ENCODE measurements at regions not wholly inside any gene's neighbourhood (a gene's known extent, or its start where the extent isn't known, plus 50 kb on each side); places are given as distances from the start of the nearest gene placed in this dataset.

DNA sequence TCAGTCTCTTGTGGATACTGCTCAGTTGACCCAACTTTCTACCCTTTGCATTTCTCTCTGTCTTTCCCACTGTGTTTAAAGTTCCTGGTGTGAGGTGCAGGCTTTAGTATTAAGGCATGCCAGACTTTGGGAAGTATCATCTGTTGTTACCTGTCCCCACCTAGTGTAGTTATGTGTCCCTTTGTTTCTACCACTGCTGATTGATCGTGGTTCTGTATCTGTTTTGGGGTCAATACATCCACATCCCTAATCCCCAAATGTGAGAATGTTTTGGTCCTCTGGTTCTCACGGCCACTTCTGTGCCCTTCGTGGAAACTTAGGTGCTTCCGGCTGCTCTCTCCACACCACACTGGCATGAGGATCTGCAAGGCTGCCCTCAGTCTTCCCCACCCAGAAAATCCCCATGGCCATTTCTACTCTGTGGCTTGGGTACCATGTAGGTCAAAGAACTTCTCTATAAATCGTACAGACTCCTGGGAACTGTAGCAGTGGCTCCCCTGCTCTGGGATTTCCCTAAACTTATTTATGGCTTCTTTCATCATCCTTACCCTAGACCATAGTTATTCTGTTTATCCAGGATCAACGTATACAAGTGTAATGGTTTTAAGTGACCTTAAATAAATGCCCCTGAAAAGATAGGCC is 443.2 kb downstream of the XYLT1 start:
- Histone ChIP-seq H3K27me3 (peaks cover 0 to 10% of the 10 kb centered on the region in 2 donors), H3K4me1 (no peaks in the 10 kb centered on the region), H3K36me3 (no peaks in the 10 kb centered on the region), H3K4me3 (no peak overlapping the region), H3K27ac (no peak overlapping the region), H3K9me3 (peaks cover 0 to 7% of the 10 kb centered on the region in 2 donors)
- DNase-seq (no peak), ATAC-seq (no peak)
- intact Hi-C loops (cut with DNase I) = no loop called here
- TF ChIP-seq, protein P1, sequence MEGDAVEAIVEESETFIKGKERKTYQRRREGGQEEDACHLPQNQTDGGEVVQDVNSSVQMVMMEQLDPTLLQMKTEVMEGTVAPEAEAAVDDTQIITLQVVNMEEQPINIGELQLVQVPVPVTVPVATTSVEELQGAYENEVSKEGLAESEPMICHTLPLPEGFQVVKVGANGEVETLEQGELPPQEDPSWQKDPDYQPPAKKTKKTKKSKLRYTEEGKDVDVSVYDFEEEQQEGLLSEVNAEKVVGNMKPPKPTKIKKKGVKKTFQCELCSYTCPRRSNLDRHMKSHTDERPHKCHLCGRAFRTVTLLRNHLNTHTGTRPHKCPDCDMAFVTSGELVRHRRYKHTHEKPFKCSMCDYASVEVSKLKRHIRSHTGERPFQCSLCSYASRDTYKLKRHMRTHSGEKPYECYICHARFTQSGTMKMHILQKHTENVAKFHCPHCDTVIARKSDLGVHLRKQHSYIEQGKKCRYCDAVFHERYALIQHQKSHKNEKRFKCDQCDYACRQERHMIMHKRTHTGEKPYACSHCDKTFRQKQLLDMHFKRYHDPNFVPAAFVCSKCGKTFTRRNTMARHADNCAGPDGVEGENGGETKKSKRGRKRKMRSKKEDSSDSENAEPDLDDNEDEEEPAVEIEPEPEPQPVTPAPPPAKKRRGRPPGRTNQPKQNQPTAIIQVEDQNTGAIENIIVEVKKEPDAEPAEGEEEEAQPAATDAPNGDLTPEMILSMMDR (IDR thresholded peaks at IDR 0.05) = no peak

DNA sequence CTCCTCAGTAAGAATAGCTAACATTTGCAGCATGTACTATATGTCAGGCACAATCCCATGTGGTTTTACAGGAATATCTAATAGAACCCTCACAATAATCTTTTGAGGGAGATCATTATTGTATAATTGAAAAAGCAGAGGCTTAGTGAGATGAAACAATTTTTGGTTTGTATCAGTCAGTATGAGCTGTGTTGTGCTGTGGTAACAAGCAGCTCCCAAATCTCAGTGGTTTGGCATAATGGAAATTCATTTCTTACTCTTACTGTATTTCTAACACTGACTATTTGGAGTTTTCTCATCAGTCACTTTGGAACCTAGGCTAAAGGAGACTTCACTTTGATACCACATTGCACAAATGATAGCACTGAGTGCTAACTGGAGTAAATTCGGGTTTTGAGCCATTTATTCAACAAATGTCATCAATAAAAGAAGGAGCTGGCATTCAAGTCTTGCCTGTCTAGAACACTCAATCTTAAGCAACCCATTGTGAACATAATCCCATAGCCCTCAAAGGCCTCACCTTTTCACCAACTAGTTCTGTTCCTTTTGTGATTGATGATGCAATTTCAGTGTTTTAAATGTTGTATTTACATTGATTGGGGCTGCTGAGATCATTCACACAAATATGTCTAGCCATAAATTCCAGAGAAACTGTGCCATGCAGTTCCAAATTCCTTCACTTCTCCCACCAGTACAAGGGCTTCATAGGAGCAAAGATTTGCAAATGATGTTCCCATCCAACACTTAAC is 441.0 kb downstream of the XYLT1 start:
- Histone ChIP-seq H3K27me3 (no peaks in the 10 kb centered on the region), H3K27ac (no peak overlapping the region), H3K4me1 (no peaks in the 10 kb centered on the region), H3K9me3 (peaks cover 0 to 12% of the 10 kb centered on the region in 2 donors), H3K4me3 (no peak overlapping the region), H3K36me3 (no peaks in the 10 kb centered on the region)
- intact Hi-C loops (cut with DNase I) = no loop called here
- no peak for ATAC-seq
- TF ChIP-seq, protein P1 (IDR thresholded peaks at IDR 0.05) = no peak
- no peak for DNase-seq

DNA sequence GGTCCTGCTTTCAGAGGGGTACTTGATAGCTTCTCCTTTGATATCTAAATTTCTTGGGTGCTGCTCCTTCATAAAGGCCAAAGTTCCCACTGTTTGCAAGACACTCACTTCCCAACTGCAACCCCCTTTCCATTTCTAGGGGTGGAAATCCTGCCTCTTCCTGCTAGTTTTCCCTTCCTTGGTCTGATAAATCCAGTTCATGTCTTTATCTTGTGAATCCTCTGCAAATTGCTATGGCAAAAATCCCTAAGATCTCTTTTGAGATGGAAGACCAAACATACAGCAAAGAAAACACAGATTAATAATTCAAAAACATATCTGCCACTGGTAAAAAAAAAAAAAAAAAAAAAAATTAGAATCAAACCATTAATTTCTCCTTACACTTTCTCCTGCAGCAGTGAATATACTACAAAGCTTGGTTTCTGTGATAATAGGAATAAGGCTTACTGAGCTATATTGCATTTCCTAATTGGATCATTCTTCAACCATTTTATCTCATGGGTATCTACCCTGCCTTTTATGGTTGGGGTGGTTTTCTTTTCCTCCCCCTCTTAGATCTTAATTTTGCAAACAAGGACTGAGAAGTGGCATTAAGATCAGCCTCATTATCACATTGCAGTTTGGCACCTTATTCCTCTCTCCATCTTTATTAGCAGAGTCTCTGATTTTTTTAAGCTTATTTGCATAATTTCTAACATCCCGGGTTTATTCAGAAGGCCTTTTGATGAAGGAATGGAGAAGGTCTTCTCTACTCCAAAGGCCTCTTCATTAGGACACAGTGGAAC is 439.1 kb downstream of the XYLT1 start:
- no peaks in the 10 kb centered on the region for H3K36me3 ChIP-seq
- TF ChIP-seq, protein P1 (IDR thresholded peaks at IDR 0.05) = no peak
- no peak for ATAC-seq
- H3K27ac ChIP-seq = no peak overlapping the region
- H3K4me1 ChIP-seq = no peaks in the 10 kb centered on the region
- H3K27me3 ChIP-seq = no peaks in the 10 kb centered on the region
- intact Hi-C loops (cut with DNase I) = no loop called here
- no peak overlapping the region for H3K4me3 ChIP-seq
- DNase-seq = no peak
- H3K9me3 ChIP-seq = peaks cover 0 to 12% of the 10 kb centered on the region in 2 donors

DNA sequence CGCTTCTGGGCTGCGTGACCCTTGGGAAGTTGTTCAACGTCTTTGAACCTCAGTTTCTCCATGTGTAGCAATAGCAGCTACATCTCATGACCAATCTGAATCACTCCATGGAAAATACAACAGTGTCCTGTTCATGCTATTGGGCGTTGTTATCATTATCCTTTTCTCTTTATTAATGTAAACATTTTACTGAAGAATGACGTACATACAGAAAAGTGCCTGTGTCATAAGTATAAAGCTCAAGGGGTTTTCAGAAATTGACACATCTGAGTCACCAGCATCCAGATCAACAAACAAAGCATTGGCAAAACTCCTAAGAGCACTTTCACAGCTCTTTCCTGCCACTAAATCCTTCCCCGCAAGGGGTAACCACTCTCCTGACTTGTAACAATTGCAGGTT is 438.4 kb downstream of the XYLT1 start:
- no peak for ATAC-seq
- intact Hi-C loops (cut with DNase I) = no loop called here
- TF ChIP-seq, protein P1 (IDR thresholded peaks at IDR 0.05) = no peak

More for the DNA sequence above, 438.4 kb downstream of the XYLT1 start:
- Histone ChIP-seq H3K4me3 (no peak overlapping the region), H3K27ac (no peak overlapping the region), H3K27me3 (no peaks in the 10 kb centered on the region), H3K9me3 (peaks cover 0 to 12% of the 10 kb centered on the region in 2 donors), H3K36me3 (no peaks in the 10 kb centered on the region), H3K4me1 (no peaks in the 10 kb centered on the region)
- DNase-seq = no peak
